ENCODE measurements at regions not wholly inside any gene's neighbourhood (a gene's known extent, or its start where the extent isn't known, plus 50 kb on each side); places are given as distances from the start of the nearest gene placed in this dataset.

DNA sequence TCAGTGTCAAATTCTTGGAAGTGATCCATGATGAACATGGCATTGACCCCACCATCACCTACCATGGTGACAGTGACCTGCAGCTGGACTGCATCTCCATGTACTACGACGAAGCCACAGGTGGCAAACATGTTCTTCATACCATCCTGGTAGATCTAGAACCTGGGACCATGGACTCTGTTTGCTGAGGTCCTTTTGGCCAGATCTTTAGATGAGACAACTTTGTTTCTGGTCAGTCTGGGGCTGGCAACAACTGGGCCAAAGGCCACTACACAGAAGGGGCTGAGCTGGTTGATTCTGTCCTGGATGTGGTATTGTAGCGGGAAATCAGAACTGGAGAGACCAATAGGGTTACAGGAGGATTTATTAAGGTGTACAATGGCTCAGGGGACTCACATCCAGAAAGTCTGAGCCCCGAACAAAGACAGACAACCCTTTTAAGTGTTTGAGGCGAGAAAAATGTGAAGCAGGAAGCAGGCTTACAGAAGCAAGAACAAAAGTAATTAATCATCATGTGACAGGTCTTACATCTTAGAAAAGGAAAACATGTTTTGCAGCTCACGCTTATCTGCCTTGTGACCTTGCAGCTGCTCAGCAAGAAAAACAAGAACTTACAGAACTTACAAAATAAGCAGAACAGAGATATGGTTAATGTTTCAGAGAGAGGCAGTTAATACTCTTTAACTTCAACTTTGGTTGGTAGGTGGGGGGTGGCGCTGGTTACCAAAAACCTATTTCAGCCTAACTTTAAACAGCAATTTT, 58.8 kb upstream of the MOCS1 start:
- TF ChIP-seq, protein P1, sequence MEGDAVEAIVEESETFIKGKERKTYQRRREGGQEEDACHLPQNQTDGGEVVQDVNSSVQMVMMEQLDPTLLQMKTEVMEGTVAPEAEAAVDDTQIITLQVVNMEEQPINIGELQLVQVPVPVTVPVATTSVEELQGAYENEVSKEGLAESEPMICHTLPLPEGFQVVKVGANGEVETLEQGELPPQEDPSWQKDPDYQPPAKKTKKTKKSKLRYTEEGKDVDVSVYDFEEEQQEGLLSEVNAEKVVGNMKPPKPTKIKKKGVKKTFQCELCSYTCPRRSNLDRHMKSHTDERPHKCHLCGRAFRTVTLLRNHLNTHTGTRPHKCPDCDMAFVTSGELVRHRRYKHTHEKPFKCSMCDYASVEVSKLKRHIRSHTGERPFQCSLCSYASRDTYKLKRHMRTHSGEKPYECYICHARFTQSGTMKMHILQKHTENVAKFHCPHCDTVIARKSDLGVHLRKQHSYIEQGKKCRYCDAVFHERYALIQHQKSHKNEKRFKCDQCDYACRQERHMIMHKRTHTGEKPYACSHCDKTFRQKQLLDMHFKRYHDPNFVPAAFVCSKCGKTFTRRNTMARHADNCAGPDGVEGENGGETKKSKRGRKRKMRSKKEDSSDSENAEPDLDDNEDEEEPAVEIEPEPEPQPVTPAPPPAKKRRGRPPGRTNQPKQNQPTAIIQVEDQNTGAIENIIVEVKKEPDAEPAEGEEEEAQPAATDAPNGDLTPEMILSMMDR (IDR thresholded peaks at IDR 0.05), result no peak
- Histone ChIP-seq H3K27ac (no peak overlapping the region), H3K9ac (ENCODE audit: low read depth in 2 of 2, low read length in 2 of 2) (no peak overlapping the region), H3K4me1 (no peaks in the 10 kb centered on the region), H3K36me3 (no peaks in the 10 kb centered on the region), H3K9me3 (no peaks in the 10 kb centered on the region), H3K27me3 (no peaks in the 10 kb centered on the region), H3K4me3 (no peak overlapping the region)
- intact Hi-C loops (cut with DNase I), result no loop called here
- no peak for DNase-seq
